Suppressor macrophage treated with lipopolysaccharide for 1 hour (primary cell): ENCODE measurements at regions not wholly inside any gene's neighbourhood (a gene's known extent, or its start where the extent isn't known, plus 50 kb on each side); places are given as distances from the start of the nearest gene placed in this dataset.

ENCODE experiments used
- DNase-seq, 3 donors: peaks; one replicate each; pipeline ENCODE4 v3.0.0-alpha.2; 2020 to 2022

GRCh38 chr9:38224941-38225340 lies 155.9 kb upstream of the SHB start:
- no peak for DNase-seq

GRCh38 chr9:38216572-38216971 lies 147.5 kb upstream of the SHB start:
- no peak for DNase-seq

DNA sequence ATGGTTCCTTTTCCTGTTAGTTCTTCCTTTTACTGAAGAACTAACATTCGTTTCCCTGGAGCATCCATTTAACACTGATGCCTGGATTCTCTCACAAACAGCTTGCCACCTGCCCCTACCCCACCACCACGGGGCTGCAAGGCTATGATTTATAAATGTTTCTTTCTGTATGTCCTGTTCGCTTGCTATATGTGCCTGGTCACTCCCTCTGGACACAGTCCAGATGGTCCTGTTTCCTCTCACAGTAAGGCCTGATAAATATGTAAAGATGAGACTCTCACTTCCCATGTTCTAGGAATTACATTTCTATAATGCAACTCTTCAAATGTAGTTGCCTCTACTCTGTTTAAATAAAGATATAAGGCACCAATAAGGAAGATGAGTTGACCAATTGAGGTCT lies 146.4 kb upstream of the SHB start:
- no peak for DNase-seq

GRCh38 chr9:38214432-38214831 lies 145.4 kb upstream of the SHB start:
- DNase-seq: no peak

GRCh38 chr9:38213631-38214299 lies 144.7 kb upstream of the SHB start:
- no peak for DNase-seq

DNA sequence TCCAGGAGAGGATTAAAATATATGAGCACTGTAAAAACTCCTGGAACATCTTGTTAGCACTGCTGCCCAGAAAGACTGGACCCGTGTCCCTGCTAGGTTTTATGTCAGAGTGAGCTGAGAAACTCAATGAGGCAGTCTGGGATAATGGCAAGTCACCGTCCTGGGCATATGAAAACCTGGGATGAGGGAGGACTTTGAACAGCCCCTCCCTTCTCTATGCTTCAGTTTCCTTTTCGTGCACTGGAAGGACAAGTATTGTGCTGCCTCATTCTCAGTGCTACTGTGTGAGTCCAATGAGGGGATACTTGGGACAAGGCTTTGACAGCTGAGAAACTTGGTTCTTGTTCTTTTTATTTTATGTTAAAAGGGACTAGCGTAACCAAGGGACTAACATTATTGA lies 143.0 kb upstream of the SHB start:
- no peak for DNase-seq

DNA sequence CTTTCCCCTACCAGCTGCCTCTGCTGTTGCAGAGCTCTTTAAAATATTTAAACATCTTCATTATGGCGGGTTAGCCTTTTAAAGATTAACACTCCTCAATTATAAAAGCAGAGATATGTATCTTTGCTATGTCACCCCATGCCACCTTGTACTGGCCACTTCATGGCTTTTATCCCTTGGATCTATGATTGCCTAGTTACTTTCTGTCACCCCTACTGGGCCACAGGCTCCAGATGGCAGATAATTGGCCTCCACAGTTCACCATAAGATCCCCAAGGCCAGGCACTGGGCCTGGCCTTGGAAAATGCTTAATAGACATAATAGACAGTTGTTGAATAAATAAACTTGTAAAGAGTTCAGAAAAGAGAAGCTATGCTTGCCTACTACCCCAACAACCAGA lies 142.0 kb upstream of the SHB start:
- DNase-seq: no peak

DNA sequence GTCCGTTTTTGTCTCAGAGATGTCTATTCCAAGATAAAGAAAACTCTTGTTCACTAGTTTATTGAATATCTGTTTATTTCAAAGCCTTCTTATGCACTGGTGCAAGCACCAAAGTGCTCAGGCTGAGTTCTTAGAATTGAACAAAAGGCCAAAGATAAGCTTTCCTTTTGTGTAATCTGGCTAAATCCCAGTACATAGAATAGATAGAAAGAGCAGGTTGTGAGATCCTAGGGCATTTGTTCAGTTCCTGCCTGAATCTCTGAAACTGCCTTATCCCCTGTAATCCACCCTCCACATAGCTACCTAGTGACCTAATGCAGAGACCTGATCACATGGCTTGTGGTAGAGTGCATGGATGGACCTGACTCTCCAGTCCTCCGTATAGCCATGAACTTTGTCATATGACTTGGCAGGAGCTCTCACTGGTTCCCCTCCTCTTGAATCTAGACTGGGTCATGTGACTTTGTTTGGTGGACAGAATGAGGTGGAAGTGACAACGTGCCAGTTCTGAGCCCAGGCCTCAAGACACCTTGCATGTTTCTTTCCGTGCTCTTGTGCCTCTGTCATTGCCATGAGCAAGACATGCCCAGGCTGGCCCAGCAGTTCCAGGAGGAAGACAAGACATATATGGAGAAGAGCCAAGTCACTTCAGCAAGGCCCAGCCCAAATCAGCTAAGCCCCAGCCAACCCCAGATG lies 139.3 kb upstream of the SHB start:
- DNase-seq: no peak

GRCh38 chr9:38207247-38207778 lies 138.3 kb upstream of the SHB start:
- no peak for DNase-seq

- DNase-seq: no peak
Measured at GRCh38 chr9:38205279-38205678, 136.3 kb upstream of the SHB start.

- no peak for DNase-seq
Measured at GRCh38 chr9:38202336-38202938, 133.4 kb upstream of the SHB start.

GRCh38 chr9:38201844-38202243 lies 132.8 kb upstream of the SHB start:
- no peak for DNase-seq

GRCh38 chr9:38200431-38200830 lies 131.4 kb upstream of the SHB start:
- no peak for DNase-seq

- no peak for DNase-seq
Measured at GRCh38 chr9:38198140-38198539, 129.1 kb upstream of the SHB start.

GRCh38 chr9:38196714-38197113 lies 127.7 kb upstream of the SHB start:
- DNase-seq: no peak

- DNase-seq: no peak
Measured at GRCh38 chr9:38195737-38196161, 126.7 kb upstream of the SHB start.

DNA sequence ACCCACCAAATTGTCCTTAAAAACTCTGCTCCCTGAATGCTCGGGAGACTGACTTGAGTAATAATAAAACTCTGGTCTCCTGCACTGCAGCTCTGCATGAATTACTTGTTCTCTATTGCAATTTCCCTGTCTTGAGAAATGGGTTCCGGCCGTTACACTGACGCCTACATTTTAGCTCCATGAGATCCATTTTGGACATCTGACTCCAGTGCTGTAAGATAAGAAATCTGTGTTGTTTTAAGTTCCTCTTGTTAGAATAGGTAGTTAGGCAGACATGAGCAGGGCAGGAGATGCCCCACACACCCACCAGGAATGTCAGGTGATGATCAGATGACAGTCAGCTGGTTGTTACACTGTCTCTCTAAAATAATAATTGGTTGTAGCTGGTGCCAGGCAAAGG lies 125.8 kb upstream of the SHB start:
- peak; percentile 22 to 33 (median 27) for DNase-seq

- no peak for DNase-seq
Measured at GRCh38 chr9:38192731-38193265, 123.8 kb upstream of the SHB start.

- no peak for DNase-seq
Measured at GRCh38 chr9:38186404-38187115, 117.5 kb upstream of the SHB start.

GRCh38 chr9:38185647-38186403 lies 116.8 kb upstream of the SHB start:
- no peak for DNase-seq

- no peak for DNase-seq
Measured at GRCh38 chr9:38183994-38184568, 115.1 kb upstream of the SHB start.

GRCh38 chr9:38182321-38182720 lies 113.3 kb upstream of the SHB start:
- no peak for DNase-seq
